ENCODE measurements at regions not wholly inside any gene's neighbourhood (a gene's known extent, or its start where the extent isn't known, plus 50 kb on each side); places are given as distances from the start of the nearest gene placed in this dataset.

DNA sequence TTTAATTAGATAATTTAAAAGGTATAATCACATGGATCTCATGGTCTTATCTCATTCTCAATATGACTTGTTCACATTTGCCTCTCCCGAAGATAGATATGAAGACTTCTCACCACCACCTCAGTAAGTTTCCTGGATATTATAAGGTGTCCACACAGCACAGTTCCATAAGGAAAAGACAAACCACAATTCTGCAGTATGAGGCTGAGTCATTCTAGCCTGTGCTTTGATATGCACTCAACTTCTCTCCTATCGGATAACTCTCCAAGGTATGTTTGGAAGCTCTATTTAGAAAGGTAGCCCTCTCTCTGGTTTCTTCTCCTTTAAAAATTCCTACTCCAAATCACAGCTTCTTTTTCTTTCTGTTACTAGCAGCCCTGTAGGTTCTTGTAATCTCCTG is 612.8 kb downstream of the ZPLD1 start:
- 89 to 91% methylated on average over 2 of the region's 2 CpGs for WGBS, 2 donors
- H3K27ac ChIP-seq: no peak overlapping the region

GRCh38 chr3:103048068-103048722 is 613.4 kb downstream of the ZPLD1 start:
- no peaks in the 10 kb centered on the region for H3K27me3 ChIP-seq
- WGBS, 2 donors: 84 to 85% methylated on average over 5 of the region's 5 CpGs
- no peaks in the 10 kb centered on the region for H3K36me3 ChIP-seq
- H3K4me3 ChIP-seq (replicated peaks in 1 of 3): no peak overlapping the region
- H3K9me3 ChIP-seq: no peaks in the 10 kb centered on the region
- H3K4me1 ChIP-seq: no peaks in the 10 kb centered on the region
- H3K27ac ChIP-seq: no peak overlapping the region
- TF ChIP-seq, protein P1, sequence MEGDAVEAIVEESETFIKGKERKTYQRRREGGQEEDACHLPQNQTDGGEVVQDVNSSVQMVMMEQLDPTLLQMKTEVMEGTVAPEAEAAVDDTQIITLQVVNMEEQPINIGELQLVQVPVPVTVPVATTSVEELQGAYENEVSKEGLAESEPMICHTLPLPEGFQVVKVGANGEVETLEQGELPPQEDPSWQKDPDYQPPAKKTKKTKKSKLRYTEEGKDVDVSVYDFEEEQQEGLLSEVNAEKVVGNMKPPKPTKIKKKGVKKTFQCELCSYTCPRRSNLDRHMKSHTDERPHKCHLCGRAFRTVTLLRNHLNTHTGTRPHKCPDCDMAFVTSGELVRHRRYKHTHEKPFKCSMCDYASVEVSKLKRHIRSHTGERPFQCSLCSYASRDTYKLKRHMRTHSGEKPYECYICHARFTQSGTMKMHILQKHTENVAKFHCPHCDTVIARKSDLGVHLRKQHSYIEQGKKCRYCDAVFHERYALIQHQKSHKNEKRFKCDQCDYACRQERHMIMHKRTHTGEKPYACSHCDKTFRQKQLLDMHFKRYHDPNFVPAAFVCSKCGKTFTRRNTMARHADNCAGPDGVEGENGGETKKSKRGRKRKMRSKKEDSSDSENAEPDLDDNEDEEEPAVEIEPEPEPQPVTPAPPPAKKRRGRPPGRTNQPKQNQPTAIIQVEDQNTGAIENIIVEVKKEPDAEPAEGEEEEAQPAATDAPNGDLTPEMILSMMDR (IDR thresholded peaks at IDR 0.05): no peak
- intact Hi-C loops (cut with DNase I): no loop called here
- no peak for DNase-seq

More for the DNA sequence above, 612.8 kb downstream of the ZPLD1 start:
- no peak for DNase-seq
- Histone ChIP-seq H3K27me3 (no peaks in the 10 kb centered on the region), H3K4me3 (replicated peaks in 1 of 3) (no peak overlapping the region), H3K9me3 (no peaks in the 10 kb centered on the region), H3K4me1 (no peaks in the 10 kb centered on the region), H3K36me3 (no peaks in the 10 kb centered on the region)
- TF ChIP-seq, protein P1 (IDR thresholded peaks at IDR 0.05): no peak
- no peak for TF ChIP-seq POLR2A (IDR thresholded peaks at IDR 0.05)
- intact Hi-C loops (cut with DNase I): no loop called here

GRCh38 chr3:103052236-103052830 is 617.5 kb downstream of the ZPLD1 start:
- Histone ChIP-seq H3K4me3 (replicated peaks in 1 of 3) (no peak overlapping the region), H3K9me3 (no peaks in the 10 kb centered on the region), H3K27me3 (no peaks in the 10 kb centered on the region), H3K4me1 (no peaks in the 10 kb centered on the region), H3K27ac (no peak overlapping the region), H3K36me3 (no peaks in the 10 kb centered on the region)
- intact Hi-C loops (cut with DNase I): no loop called here
- TF ChIP-seq, protein P1 (IDR thresholded peaks at IDR 0.05): no peak
- WGBS, 2 donors: 50 to 53% methylated on average over 1 of the region's 1 CpG
- DNase-seq: peak; percentile 8 to 14

- H3K36me3 ChIP-seq: no peaks in the 10 kb centered on the region
- no peaks in the 10 kb centered on the region for H3K27me3 ChIP-seq
- DNase-seq: no peak
- no peaks in the 10 kb centered on the region for H3K4me1 ChIP-seq
- no peak overlapping the region for H3K4me3 ChIP-seq (replicated peaks in 1 of 3)
- TF ChIP-seq, protein P1 (IDR thresholded peaks at IDR 0.05): no peak
- TF ChIP-seq POLR2A (IDR thresholded peaks at IDR 0.05): no peak
- no peak overlapping the region for H3K27ac ChIP-seq
- no peaks in the 10 kb centered on the region for H3K9me3 ChIP-seq
- 32 to 54% methylated on average over 2 of the region's 2 CpGs for WGBS, 2 donors
- intact Hi-C loops (cut with DNase I): no loop called here
Measured at GRCh38 chr3:103055021-103055520, 620.3 kb downstream of the ZPLD1 start.

- no peaks in the 10 kb centered on the region for H3K4me1 ChIP-seq
- TF ChIP-seq, protein P1 (IDR thresholded peaks at IDR 0.05): no peak
- no peak for TF ChIP-seq POLR2A (IDR thresholded peaks at IDR 0.05)
- WGBS, 2 donors: 64 to 73% methylated on average over 3 of the region's 3 CpGs
Measured at GRCh38 chr3:103056542-103056941, 621.7 kb downstream of the ZPLD1 start.

More at GRCh38 chr3:103056542-103056941, 621.7 kb downstream of the ZPLD1 start:
- no peak overlapping the region for H3K27ac ChIP-seq
- no peak for DNase-seq
- H3K27me3 ChIP-seq: no peaks in the 10 kb centered on the region
- no peaks in the 10 kb centered on the region for H3K9me3 ChIP-seq
- intact Hi-C loops (cut with DNase I): no loop called here
- no peaks in the 10 kb centered on the region for H3K36me3 ChIP-seq
- H3K4me3 ChIP-seq (replicated peaks in 1 of 3): no peak overlapping the region
